HG03460 (cell line): ENCODE measurements at regions not wholly inside any gene's neighbourhood (a gene's known extent, or its start where the extent isn't known, plus 50 kb on each side); places are given as distances from the start of the nearest gene placed in this dataset.
"Not testable (repeated sequence)": the region's sequence is repeated elsewhere in the genome, so short reads cannot be mapped to it uniquely, and the experiment has no call there.

Source experiments
- ATAC-seq: cut with Tn5 transposase; IDR thresholded peaks from one replicate; pipeline ENCODE4 v1.9.1; 2021; ENCODE audit not compliant: unreplicated experiment

- ATAC-seq = no peak
Measured at GRCh38 chr22:48078825-48079224, 1316.4 kb downstream of the TBC1D22A start.

GRCh38 chr22:48077699-48078098 is 1315.2 kb downstream of the TBC1D22A start:
- ATAC-seq = no peak

GRCh38 chr22:48076008-48076407 is 1313.6 kb downstream of the TBC1D22A start:
- no peak for ATAC-seq

GRCh38 chr22:48075604-48076003 is 1313.2 kb downstream of the TBC1D22A start:
- no peak for ATAC-seq

GRCh38 chr22:48072777-48073176 is 1310.3 kb downstream of the TBC1D22A start:
- no peak for ATAC-seq

GRCh38 chr22:48071828-48072227 is 1309.4 kb downstream of the TBC1D22A start:
- no peak for ATAC-seq

GRCh38 chr22:48071305-48071704 is 1308.9 kb downstream of the TBC1D22A start:
- no peak for ATAC-seq

- ATAC-seq = no peak
Measured at GRCh38 chr22:48070760-48071159, 1308.3 kb downstream of the TBC1D22A start.

GRCh38 chr22:48070083-48070482 is 1307.6 kb downstream of the TBC1D22A start:
- no peak for ATAC-seq

GRCh38 chr22:48069256-48069655 is 1306.8 kb downstream of the TBC1D22A start:
- no peak for ATAC-seq

GRCh38 chr22:48068323-48068885 is 1306.0 kb downstream of the TBC1D22A start:
- no peak for ATAC-seq

- ATAC-seq = no peak
Measured at GRCh38 chr22:48065892-48066291, 1303.4 kb downstream of the TBC1D22A start.

- no peak for ATAC-seq
Measured at GRCh38 chr22:48061726-48062125, 1299.3 kb downstream of the TBC1D22A start.

- no peak for ATAC-seq
Measured at GRCh38 chr22:48060266-48060665, 1297.8 kb downstream of the TBC1D22A start.

GRCh38 chr22:48059521-48059920 is 1297.1 kb downstream of the TBC1D22A start:
- ATAC-seq = not testable (repeated sequence)

- ATAC-seq = no peak
Measured at GRCh38 chr22:48057116-48057835, 1294.8 kb downstream of the TBC1D22A start.

GRCh38 chr22:48055827-48056226 is 1293.4 kb downstream of the TBC1D22A start:
- no peak for ATAC-seq

- ATAC-seq = no peak
Measured at GRCh38 chr22:48055185-48055584, 1292.7 kb downstream of the TBC1D22A start.

- no peak for ATAC-seq
Measured at GRCh38 chr22:48054596-48054995, 1292.1 kb downstream of the TBC1D22A start.

GRCh38 chr22:48053973-48054372 is 1291.5 kb downstream of the TBC1D22A start:
- no peak for ATAC-seq

GRCh38 chr22:48053486-48053885 is 1291.0 kb downstream of the TBC1D22A start:
- ATAC-seq = no peak

GRCh38 chr22:48052621-48052890 is 1290.1 kb downstream of the TBC1D22A start:
- ATAC-seq = no peak
